SH-SY5Y (cell line): ENCODE measurements at regions not wholly inside any gene's neighbourhood (a gene's known extent, or its start where the extent isn't known, plus 50 kb on each side); places are given as distances from the start of the nearest gene placed in this dataset.

ENCODE experiments used
- GATA2 ChIP-seq: IDR thresholded peaks from 2 replicates; pipeline ENCODE4 v1.6.1; 2011; ENCODE audit warnings: mild to moderate bottlenecking, low read depth, low read length
- GATA3 ChIP-seq: IDR thresholded peaks from 2 replicates; pipeline ENCODE4 v1.6.1; 2011; ENCODE audit warnings: low read depth, mild to moderate bottlenecking, low read length, moderate library complexity

DNA sequence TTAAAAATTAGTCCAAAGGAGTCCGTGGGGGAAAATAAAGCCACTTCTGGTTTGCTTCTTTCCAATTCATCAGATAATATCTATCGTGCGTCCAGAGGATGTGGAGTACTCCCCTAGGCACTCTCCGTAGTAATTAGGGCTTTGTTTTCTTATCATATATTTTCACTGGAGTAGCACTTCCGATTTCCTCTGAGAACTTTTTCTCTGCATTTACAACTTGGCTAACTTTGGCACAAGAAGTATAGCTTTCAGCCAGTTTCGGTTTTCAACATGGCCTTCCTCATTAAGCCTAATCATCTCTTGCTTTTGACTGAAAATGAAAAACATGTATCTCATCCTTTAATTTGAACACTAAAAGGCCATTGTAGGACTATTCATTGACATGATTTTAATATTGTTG, 80.5 kb downstream of the CASP3 start:
- TF ChIP-seq GATA2 (peak; percentile 30; the same call in 1 of the 2 replicates), GATA3 (no peak)
